ENCODE measurements at regions not wholly inside any gene's neighbourhood (a gene's known extent, or its start where the extent isn't known, plus 50 kb on each side); places are given as distances from the start of the nearest gene placed in this dataset.

DNA sequence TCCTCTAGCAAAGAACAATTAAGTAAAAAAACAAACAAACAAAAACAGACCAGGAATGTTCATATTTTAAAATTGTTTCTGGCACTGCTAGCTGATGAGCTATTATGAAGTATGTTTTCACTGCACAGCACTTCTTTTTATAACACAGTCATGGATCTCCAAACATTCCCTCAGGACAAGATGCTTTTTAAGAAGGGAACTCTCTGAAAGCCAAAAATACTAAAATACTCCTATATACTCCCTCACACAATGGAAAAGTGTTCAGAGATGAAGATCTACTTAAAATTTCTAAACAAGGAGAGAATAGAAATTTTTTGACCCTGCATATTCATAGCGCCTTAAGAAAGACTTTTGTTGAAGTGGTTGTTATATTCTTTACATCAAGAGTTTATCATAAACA lies 926.8 kb downstream of the DIAPH3 start:
- TF ChIP-seq EZH2 (IDR thresholded peaks at IDR 0.05; ENCODE audit: insufficient read depth, low read length) = no peak
- TF ChIP-seq, protein P1, sequence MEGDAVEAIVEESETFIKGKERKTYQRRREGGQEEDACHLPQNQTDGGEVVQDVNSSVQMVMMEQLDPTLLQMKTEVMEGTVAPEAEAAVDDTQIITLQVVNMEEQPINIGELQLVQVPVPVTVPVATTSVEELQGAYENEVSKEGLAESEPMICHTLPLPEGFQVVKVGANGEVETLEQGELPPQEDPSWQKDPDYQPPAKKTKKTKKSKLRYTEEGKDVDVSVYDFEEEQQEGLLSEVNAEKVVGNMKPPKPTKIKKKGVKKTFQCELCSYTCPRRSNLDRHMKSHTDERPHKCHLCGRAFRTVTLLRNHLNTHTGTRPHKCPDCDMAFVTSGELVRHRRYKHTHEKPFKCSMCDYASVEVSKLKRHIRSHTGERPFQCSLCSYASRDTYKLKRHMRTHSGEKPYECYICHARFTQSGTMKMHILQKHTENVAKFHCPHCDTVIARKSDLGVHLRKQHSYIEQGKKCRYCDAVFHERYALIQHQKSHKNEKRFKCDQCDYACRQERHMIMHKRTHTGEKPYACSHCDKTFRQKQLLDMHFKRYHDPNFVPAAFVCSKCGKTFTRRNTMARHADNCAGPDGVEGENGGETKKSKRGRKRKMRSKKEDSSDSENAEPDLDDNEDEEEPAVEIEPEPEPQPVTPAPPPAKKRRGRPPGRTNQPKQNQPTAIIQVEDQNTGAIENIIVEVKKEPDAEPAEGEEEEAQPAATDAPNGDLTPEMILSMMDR (IDR thresholded peaks at IDR 0.05; ENCODE audit: insufficient read depth, low read depth, low read length) = no peak
